K562 (cell line): ENCODE measurements at regions not wholly inside any gene's neighbourhood (a gene's known extent, or its start where the extent isn't known, plus 50 kb on each side); places are given as distances from the start of the nearest gene placed in this dataset.

Source experiments
- ATAC-seq: fragments of 200-7000 bp; cut with Tn5 transposase; 3 replicates; pipeline ENCODE4 v1.9.1; 2020; ENCODE audit warnings: moderate library complexity
- BruUV-seq: library from RNA; stranded (reverse); fragments of 400-500 nt; replicated peaks from 2 replicates; lab custom pipeline; 2021; lab: Mats Ljungman, UMichigan
- CTCF ChIA-PET: fragments of 300-600 bp; formaldehyde crosslinking; extraction: SDS; loops from one replicate; lab custom pipeline; 2021; ENCODE audit warnings: low intra/inter-chr PET ratio; lab: Yijun Ruan, JAX
- POLR2A ChIA-PET: fragments of 300-600, 350-650 bp; sonication (Branson Sonifier 250); formaldehyde crosslinking; extraction: SDS; loops from one replicate; lab custom pipeline; 2021; ENCODE audit warnings: antibody characterized with exemption, inconsistent platforms; lab: Yijun Ruan, JAX
- DNase-seq, 4 experiments: peaks; one replicate each; pipeline versions ENCODE4 v3.0.0 to v3.0.0-alpha.2; 2011 to 2018; ENCODE audit warnings: low spot score in 3 of 4, mixed read lengths in 3 of 4; ENCODE audit errors: extremely low read depth in 1 of 4
- FAIRE-seq: peaks from 2 replicates; lab custom pipeline; 2011; peaks lifted over from hg19 to GRCh38; lab: Jason Lieb, UNC
- H2AFZ ChIP-seq: 2 replicates; pipeline ENCODE4 v1.6.0; 2011; ENCODE audit warnings: low read depth, low read length, control low read depth, inconsistent platforms
- H3K27ac ChIP-seq: fragments of 200-600 bp; 3 replicates; pipeline ENCODE4 v1.8.0; 2011; ENCODE audit warnings: low read depth, mild to moderate bottlenecking, control low read depth, inconsistent platforms, low read length, moderate library complexity, mixed read lengths; ENCODE audit errors: extremely low read depth
- H3K27me3 ChIP-seq, 2 experiments: fragments of 300-600 bp in 1 of 2; 2 replicates in 1 of 2; 3 replicates in 1 of 2; pipeline versions ENCODE4 v1.6.0 to v1.8.0; 2011; ENCODE audit warnings: inconsistent platforms in 2 of 2, low read length in 2 of 2, mild to moderate bottlenecking in 1 of 2, mixed read lengths in 1 of 2, moderate library complexity in 1 of 2; ENCODE audit not compliant: control insufficient read depth in 2 of 2, insufficient read depth in 2 of 2
- H3K36me3 ChIP-seq: fragments of 300-600 bp; 3 replicates; pipeline ENCODE4 v1.8.0; 2011; ENCODE audit warnings: mild to moderate bottlenecking, low read length, inconsistent platforms; ENCODE audit not compliant: control insufficient read depth, insufficient read depth
- H3K4me1 ChIP-seq, 2 experiments: fragments of 200-600 bp in 1 of 2; replicated peaks in 1 of 2; 2 replicates in 1 of 2; 3 replicates in 1 of 2; pipeline versions ENCODE4 v1.5.1 to v1.8.0; 2011; ENCODE audit warnings: inconsistent platforms in 2 of 2, low read length in 2 of 2, mild to moderate bottlenecking in 1 of 2, mixed read lengths in 1 of 2, moderate library complexity in 1 of 2; ENCODE audit not compliant: control insufficient read depth in 2 of 2, insufficient read depth in 2 of 2
- H3K4me2 ChIP-seq: 2 replicates; pipeline ENCODE4 v1.6.1; 2011; ENCODE audit warnings: low read length, control low read depth, inconsistent platforms, mixed read lengths; ENCODE audit not compliant: insufficient read depth
- H3K4me3 ChIP-seq: fragments of 200-600 bp; sonication (generic), shearing (Covaris generic); 2 replicates; pipeline ENCODE4 v1.5.1; 2016; ENCODE audit warnings: control low read depth, inconsistent platforms
- H3K79me2 ChIP-seq: fragments of 200-600 bp; 3 replicates; pipeline ENCODE4 v1.8.0; 2011; ENCODE audit warnings: low read length, inconsistent platforms; ENCODE audit not compliant: control insufficient read depth, insufficient read depth
- H3K9ac ChIP-seq, 2 experiments: 2 replicates each; pipeline versions ENCODE4 v1.6.0 to v1.6.1; 2011; ENCODE audit warnings: low read depth in 2 of 2, low read length in 2 of 2, control low read depth in 1 of 2, inconsistent platforms in 1 of 2, mild to moderate bottlenecking in 1 of 2, mixed read lengths in 1 of 2; ENCODE audit not compliant: insufficient read depth in 1 of 2
- H3K9me1 ChIP-seq: one replicate; pipeline ENCODE4 v1.6.0; 2011; ENCODE audit warnings: inconsistent platforms, mild to moderate bottlenecking, low read length, moderate library complexity; ENCODE audit not compliant: control insufficient read depth, insufficient read depth
- H3K9me3 ChIP-seq: replicated peaks from 2 replicates; pipeline ENCODE4 v1.5.1; 2011; ENCODE audit warnings: low read depth, low read length, inconsistent platforms; ENCODE audit not compliant: control insufficient read depth, insufficient read depth
- H4K20me1 ChIP-seq: replicated peaks from 2 replicates; pipeline ENCODE4 v1.6.1; 2011; ENCODE audit warnings: low read length, inconsistent platforms, mixed read lengths; ENCODE audit not compliant: control insufficient read depth, insufficient read depth
- WGBS: fragments of 100-300 bp; shearing (Covaris generic); methylation state at CpG from one replicate; pipeline ENCODE4 v1.1.6; 2016; ENCODE audit warnings: low coverage, mixed read lengths; ENCODE audit not compliant: insufficient coverage; ENCODE audit errors: missing lambda C conversion rate; 5-methylcytosine and 5-hydroxymethylcytosine counted together
- in situ Hi-C: fragments of 300-500 bp; cut with MboI; formaldehyde crosslinking; loops from 4 replicates; pipeline ENCODE4 v1.15.0; 2018; ENCODE audit warnings: inconsistent platforms, mixed read lengths
- intact Hi-C: fragments of 100-400 bp; cut with micrococcal nuclease; formaldehyde crosslinking; loops from 2 replicates; pipeline ENCODE4 v1.14.2; 2022
- TF ChIP-seq, protein P1 (sequence below), 2 experiments: fragments of 450-650 bp; formaldehyde crosslinking in 1 of 2; IDR thresholded peaks; 2 replicates each; pipeline versions ENCODE4 v1.4.0 to v1.6.1; 2014 to 2020; ENCODE audit warnings: mild to moderate bottlenecking in 2 of 2, borderline replicate concordance in 1 of 2, low read depth in 1 of 2

DNA sequence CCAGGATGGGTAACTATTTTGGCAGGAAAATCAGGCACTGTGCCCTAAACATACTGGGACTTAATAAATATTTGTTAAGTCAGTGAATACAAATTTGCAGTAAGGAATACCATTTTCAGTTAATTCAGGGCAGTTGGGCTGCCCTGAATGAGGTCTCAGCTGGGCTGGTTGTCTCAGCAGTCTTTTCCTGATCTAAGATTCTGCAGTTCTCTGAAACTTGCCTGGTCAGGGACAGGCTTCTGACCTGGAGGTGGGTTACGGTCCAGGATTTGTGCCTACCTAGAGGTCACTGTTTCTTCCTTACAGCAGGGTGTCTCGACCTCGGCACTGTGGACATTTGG is 160.6 kb downstream of the KTN1 start:
- no peaks in the 10 kb centered on the region for H3K4me1 ChIP-seq
- peaks cover 0 to 22% of the 10 kb centered on the region in 2 experiments; a peak in 2 of 5 replicates for H3K27me3 ChIP-seq
- H3K9me1 ChIP-seq = no peaks in the 10 kb centered on the region
- no peak overlapping the region for H3K4me3 ChIP-seq
- ChIA-PET CTCF (no interaction called here), POLR2A (interaction anchor here (1.2 kb wide), 1 partner anchor 66 kb away, joined by 3 read pairs; no protein-coding TSS in a partner anchor)
- TF ChIP-seq, protein P1, sequence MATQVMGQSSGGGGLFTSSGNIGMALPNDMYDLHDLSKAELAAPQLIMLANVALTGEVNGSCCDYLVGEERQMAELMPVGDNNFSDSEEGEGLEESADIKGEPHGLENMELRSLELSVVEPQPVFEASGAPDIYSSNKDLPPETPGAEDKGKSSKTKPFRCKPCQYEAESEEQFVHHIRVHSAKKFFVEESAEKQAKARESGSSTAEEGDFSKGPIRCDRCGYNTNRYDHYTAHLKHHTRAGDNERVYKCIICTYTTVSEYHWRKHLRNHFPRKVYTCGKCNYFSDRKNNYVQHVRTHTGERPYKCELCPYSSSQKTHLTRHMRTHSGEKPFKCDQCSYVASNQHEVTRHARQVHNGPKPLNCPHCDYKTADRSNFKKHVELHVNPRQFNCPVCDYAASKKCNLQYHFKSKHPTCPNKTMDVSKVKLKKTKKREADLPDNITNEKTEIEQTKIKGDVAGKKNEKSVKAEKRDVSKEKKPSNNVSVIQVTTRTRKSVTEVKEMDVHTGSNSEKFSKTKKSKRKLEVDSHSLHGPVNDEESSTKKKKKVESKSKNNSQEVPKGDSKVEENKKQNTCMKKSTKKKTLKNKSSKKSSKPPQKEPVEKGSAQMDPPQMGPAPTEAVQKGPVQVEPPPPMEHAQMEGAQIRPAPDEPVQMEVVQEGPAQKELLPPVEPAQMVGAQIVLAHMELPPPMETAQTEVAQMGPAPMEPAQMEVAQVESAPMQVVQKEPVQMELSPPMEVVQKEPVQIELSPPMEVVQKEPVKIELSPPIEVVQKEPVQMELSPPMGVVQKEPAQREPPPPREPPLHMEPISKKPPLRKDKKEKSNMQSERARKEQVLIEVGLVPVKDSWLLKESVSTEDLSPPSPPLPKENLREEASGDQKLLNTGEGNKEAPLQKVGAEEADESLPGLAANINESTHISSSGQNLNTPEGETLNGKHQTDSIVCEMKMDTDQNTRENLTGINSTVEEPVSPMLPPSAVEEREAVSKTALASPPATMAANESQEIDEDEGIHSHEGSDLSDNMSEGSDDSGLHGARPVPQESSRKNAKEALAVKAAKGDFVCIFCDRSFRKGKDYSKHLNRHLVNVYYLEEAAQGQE (IDR thresholded peaks at IDR 0.05; ENCODE audit: borderline replicate concordance) = no peak
- TF ChIP-seq, protein P1 (CRISPR knock-in tag; IDR thresholded peaks at IDR 0.05; ENCODE audit: low read depth) = no peak
- no peaks in the 10 kb centered on the region for H4K20me1 ChIP-seq
- DNase-seq (no peak), FAIRE-seq (no peak), ATAC-seq (no peak)
- no peak overlapping the region for H3K27ac ChIP-seq
- intact Hi-C loops = no loop called here
- H3K4me2 ChIP-seq = no peak overlapping the region
- H3K36me3 ChIP-seq = no peaks in the 10 kb centered on the region
- no peaks in the 10 kb centered on the region for H3K79me2 ChIP-seq
- no peak overlapping the region for H3K9ac ChIP-seq
- BruUV-seq = no TSS peak
- in situ Hi-C loops = no loop called here
- 0% methylated on average over 2 of the region's 3 CpGs for WGBS
- no peak overlapping the region for H2AFZ ChIP-seq
- H3K9me3 ChIP-seq = no peaks in the 10 kb centered on the region
